Neuronal stem cell (in vitro differentiated cells): ENCODE measurements at regions not wholly inside any gene's neighbourhood (a gene's known extent, or its start where the extent isn't known, plus 50 kb on each side); places are given as distances from the start of the nearest gene placed in this dataset.
A peak's percentile ranks its signal among the peaks of the same experiment; 100 is the strongest.

Experiments
- DNase-seq: peaks from one replicate; pipeline ENCODE4 v3.0.0-alpha.2; 2013; ENCODE audit warnings: low spot score
- H2AFZ ChIP-seq: one replicate; pipeline ENCODE4 v1.6.1; 2013; ENCODE audit warnings: mild to moderate bottlenecking, low read length, inconsistent platforms
- H2AK5ac ChIP-seq: 2 replicates; pipeline ENCODE4 v1.6.1; 2013; ENCODE audit warnings: low read depth, mild to moderate bottlenecking, inconsistent platforms, low read length, moderate library complexity, mixed read lengths
- H2BK120ac ChIP-seq: 2 replicates; pipeline ENCODE4 v1.6.1; 2013; ENCODE audit warnings: low read depth, mild to moderate bottlenecking, inconsistent platforms, low read length, moderate library complexity, mixed read lengths
- H2BK12ac ChIP-seq: one replicate; pipeline ENCODE4 v1.6.1; 2013; ENCODE audit warnings: low read length, inconsistent platforms
- H2BK15ac ChIP-seq: 2 replicates; pipeline ENCODE4 v1.6.1; 2013; ENCODE audit warnings: mild to moderate bottlenecking, low read length, inconsistent platforms, mixed read lengths
- H2BK5ac ChIP-seq: one replicate; pipeline ENCODE4 v1.6.1; 2013; ENCODE audit warnings: inconsistent platforms, mild to moderate bottlenecking, low read length, moderate library complexity
- H3K14ac ChIP-seq: one replicate; pipeline ENCODE4 v1.6.1; 2013; ENCODE audit warnings: low read length, inconsistent platforms
- H3K18ac ChIP-seq: 2 replicates; pipeline ENCODE4 v1.6.1; 2013; ENCODE audit warnings: low read length, inconsistent platforms
- H3K23ac ChIP-seq: 2 replicates; pipeline ENCODE4 v1.6.1; 2013; ENCODE audit warnings: low read depth, mild to moderate bottlenecking, mixed read lengths, low read length, inconsistent platforms; ENCODE audit not compliant: poor library complexity
- H3K27ac ChIP-seq: replicated peaks from 3 replicates; pipeline ENCODE4 v1.5.1; 2013; ENCODE audit warnings: low read length, inconsistent platforms
- H3K27me3 ChIP-seq, 3 experiments: 2 replicates each; pipeline ENCODE4 v1.6.1; 2013; ENCODE audit warnings: low read length in 3 of 3, mild to moderate bottlenecking in 2 of 3, inconsistent platforms in 1 of 3, low read depth in 1 of 3, mixed read lengths in 1 of 3, moderate library complexity in 1 of 3; ENCODE audit not compliant: control insufficient read depth in 3 of 3, insufficient read depth in 3 of 3
- H3K36me3 ChIP-seq, 2 donors: replicated peaks in 1 of 2; 2 replicates each; pipeline ENCODE4 v1.6.1; 2013; ENCODE audit warnings: low read length in 2 of 2; ENCODE audit not compliant: control insufficient read depth in 2 of 2, insufficient read depth in 2 of 2
- H3K4ac ChIP-seq: 2 replicates; pipeline ENCODE4 v1.6.1; 2013; ENCODE audit warnings: inconsistent platforms, mild to moderate bottlenecking, low read length, moderate library complexity
- H3K4me1 ChIP-seq, 2 donors: 1 replicate in 1 of 2; 2 replicates in 1 of 2; pipeline ENCODE4 v1.6.1; 2013; ENCODE audit warnings: low read length in 2 of 2, low read depth in 1 of 2; ENCODE audit not compliant: control insufficient read depth in 2 of 2, insufficient read depth in 1 of 2
- H3K4me2 ChIP-seq: one replicate; pipeline ENCODE4 v1.6.1; 2013; ENCODE audit warnings: mild to moderate bottlenecking, low read length, inconsistent platforms; ENCODE audit not compliant: insufficient read depth, poor library complexity, severe bottlenecking
- H3K4me3 ChIP-seq, 2 donors: 2 replicates each; pipeline ENCODE4 v1.5.1; 2013; ENCODE audit warnings: low read length in 2 of 2, mild to moderate bottlenecking in 2 of 2, inconsistent platforms in 1 of 2, moderate library complexity in 1 of 2
- H3K79me1 ChIP-seq: one replicate; pipeline ENCODE4 v1.6.1; 2013; ENCODE audit warnings: low read depth, mild to moderate bottlenecking, inconsistent platforms, low read length, moderate library complexity
- H3K9ac ChIP-seq: one replicate; pipeline ENCODE4 v1.6.1; 2013; ENCODE audit warnings: mild to moderate bottlenecking, low read depth, low read length, inconsistent platforms; ENCODE audit not compliant: poor library complexity
- H3K9me3 ChIP-seq, 2 donors: replicated peaks in 1 of 2; 2 replicates each; pipeline versions ENCODE3 to v1.6.1; 2013; ENCODE audit warnings: low read length in 2 of 2, mild to moderate bottlenecking in 2 of 2, inconsistent platforms in 1 of 2, low read depth in 1 of 2, mixed read lengths in 1 of 2, moderate library complexity in 1 of 2; ENCODE audit not compliant: control insufficient read depth in 2 of 2, insufficient read depth in 1 of 2
- H4K8ac ChIP-seq: one replicate; pipeline ENCODE4 v1.6.1; 2013; ENCODE audit warnings: low read depth, mild to moderate bottlenecking, inconsistent platforms, low read length, moderate library complexity
- H4K91ac ChIP-seq: one replicate; pipeline ENCODE4 v1.6.1; 2013; ENCODE audit warnings: low read length, low read depth, mild to moderate bottlenecking, inconsistent platforms; ENCODE audit not compliant: poor library complexity
- WGBS, 2 donors: extraction: QIAGEN DNeasy Blood & Tissue Kit; methylation state at CpG; one replicate each; pipeline ENCODE4 v1.1.7; 2013; ENCODE audit warnings: missing lambda C conversion rate in 2 of 2, mixed read lengths in 1 of 2; ENCODE audit not compliant: insufficient read length in 2 of 2, insufficient replicate concordance in 1 of 2; ENCODE audit errors: extremely low coverage in 2 of 2; 5-methylcytosine and 5-hydroxymethylcytosine counted together

DNA sequence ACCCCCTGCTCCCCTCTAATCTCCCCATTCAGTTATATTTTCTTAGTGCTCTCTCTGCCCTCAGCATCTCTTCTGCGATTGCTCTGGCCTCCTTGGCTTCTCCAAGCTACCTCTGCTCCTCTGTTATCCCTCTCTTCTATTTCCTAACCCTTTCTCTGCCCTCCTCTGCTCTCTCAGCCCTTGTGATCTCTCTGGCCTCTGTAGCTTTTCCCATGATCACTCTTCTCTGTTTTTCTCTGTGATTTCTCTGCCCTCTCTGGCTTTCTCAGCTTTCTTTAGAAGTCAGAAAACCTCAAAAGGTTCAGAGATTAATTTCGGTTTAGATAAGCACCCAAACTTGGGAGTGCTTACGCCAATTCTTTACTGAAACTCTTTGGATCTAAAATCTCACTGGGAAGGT lies 795.0 kb downstream of the DIAPH3 start:
- Histone ChIP-seq H3K27me3 (no peaks in the 10 kb centered on the region), H2BK120ac (no peak overlapping the region)
- WGBS, 2 donors: no CpG with 5 or more reads among the region's 3 CpGs

DNA sequence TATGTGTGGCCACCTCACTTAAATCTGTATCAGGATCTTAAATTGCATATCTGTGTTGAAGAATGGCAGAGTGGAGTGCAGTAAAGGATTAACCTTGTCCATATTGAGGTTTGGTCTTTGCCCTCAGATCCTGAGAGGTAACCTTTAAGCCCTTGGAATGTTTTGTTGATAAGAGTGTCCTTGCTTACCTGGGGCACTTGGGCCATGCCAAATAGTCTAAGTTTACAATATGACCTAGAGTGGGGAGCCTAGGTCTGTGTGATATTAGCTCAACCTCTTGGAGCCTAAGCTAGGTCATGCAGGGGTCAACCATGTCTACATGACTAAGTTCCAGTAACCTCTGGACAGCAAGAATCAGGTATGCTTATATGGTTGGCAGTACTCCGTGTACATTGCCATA lies 792.5 kb downstream of the DIAPH3 start:
- no peak overlapping the region for H2BK12ac ChIP-seq
- no peak overlapping the region for H2BK120ac ChIP-seq
- H3K27me3 ChIP-seq: no peaks in the 10 kb centered on the region
- H2BK15ac ChIP-seq: no peak overlapping the region
- H3K14ac ChIP-seq: no peak overlapping the region
- no peak overlapping the region for H4K91ac ChIP-seq
- no peak overlapping the region for H3K18ac ChIP-seq
- DNase-seq: no peak
- H3K4me1 ChIP-seq: peaks cover 0 to 2% of the 10 kb centered on the region in 2 donors
- no peak overlapping the region for H3K27ac ChIP-seq
- H4K8ac ChIP-seq: no peak overlapping the region
- no peak overlapping the region for H3K4me3 ChIP-seq
- WGBS, 2 donors: no CpG with 5 or more reads among the region's 1 CpG
- no peak overlapping the region for H2BK5ac ChIP-seq
- no peaks in the 10 kb centered on the region for H3K9me3 ChIP-seq
- H3K4ac ChIP-seq: no peak overlapping the region
- H3K4me2 ChIP-seq: no peak overlapping the region
- H3K23ac ChIP-seq: no peak overlapping the region
- H3K36me3 ChIP-seq: no peaks in the 10 kb centered on the region
- no peak overlapping the region for H3K9ac ChIP-seq
- H2AK5ac ChIP-seq: no peak overlapping the region
- H2AFZ ChIP-seq: no peak overlapping the region
- no peaks in the 10 kb centered on the region for H3K79me1 ChIP-seq

More for the DNA sequence above, 795.0 kb downstream of the DIAPH3 start:
- no peak overlapping the region for H3K14ac ChIP-seq
- no peak overlapping the region for H3K18ac ChIP-seq
- DNase-seq: no peak
- H3K9ac ChIP-seq: no peak overlapping the region
- H2BK5ac ChIP-seq: no peak overlapping the region
- no peak overlapping the region for H3K27ac ChIP-seq
- H3K4me2 ChIP-seq: no peak overlapping the region
- no peaks in the 10 kb centered on the region for H3K79me1 ChIP-seq
- no peaks in the 10 kb centered on the region for H3K36me3 ChIP-seq
- H4K8ac ChIP-seq: no peak overlapping the region
- no peak overlapping the region for H3K23ac ChIP-seq
- H3K4me1 ChIP-seq: peaks cover 2% of the 10 kb centered on the region in 2 donors
- H2BK12ac ChIP-seq: no peak overlapping the region
- H3K4ac ChIP-seq: no peak overlapping the region
- no peak overlapping the region for H2AK5ac ChIP-seq
- H2BK15ac ChIP-seq: no peak overlapping the region
- H2AFZ ChIP-seq: peak overlapping the region; percentile 81
- H4K91ac ChIP-seq: no peak overlapping the region
- no peak overlapping the region for H3K4me3 ChIP-seq
- H3K9me3 ChIP-seq: no peaks in the 10 kb centered on the region

DNA sequence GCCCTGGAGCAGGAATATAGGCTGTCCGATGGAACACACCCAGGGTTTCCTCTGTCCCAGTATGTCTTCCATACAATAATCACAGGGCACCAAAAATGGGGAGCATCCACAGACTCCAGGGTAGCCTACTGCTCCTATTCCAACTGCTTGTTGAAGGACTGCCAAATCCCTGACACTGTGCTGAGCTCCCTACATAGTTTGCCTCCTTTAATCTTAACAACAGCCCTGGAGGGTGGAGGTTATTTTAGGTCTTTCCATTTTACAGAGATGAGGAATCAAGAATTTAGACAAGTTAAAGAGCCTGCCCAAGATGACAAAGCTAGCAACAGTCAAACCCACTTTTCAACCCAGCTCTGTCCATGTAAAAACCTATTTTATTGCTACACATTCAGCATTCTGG lies 790.4 kb downstream of the DIAPH3 start:
- WGBS, 2 donors: no CpG with 5 or more reads among the region's 1 CpG

DNA sequence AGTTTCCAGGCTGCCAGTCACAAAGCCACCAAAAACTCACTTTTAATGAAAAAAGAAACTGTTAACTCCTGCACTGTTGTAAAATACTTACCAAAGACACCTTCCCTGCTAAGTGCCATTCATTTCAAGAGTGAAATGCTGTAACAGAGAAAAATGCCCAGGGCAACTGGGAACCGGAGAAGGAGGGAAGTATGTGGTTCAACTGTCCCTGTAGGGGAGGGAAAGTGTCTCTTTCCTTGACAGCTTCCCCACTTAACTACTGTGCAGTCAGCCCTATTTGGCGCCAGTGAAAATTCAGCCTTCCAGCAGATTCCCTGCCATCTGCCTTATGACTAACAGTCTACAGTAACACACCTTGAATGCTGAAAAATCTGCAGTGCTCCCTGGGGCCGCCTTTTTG lies 789.0 kb downstream of the DIAPH3 start:
- no peaks in the 10 kb centered on the region for H3K9me3 ChIP-seq
- no peak overlapping the region for H3K4me3 ChIP-seq
- no peak overlapping the region for H2BK120ac ChIP-seq
- no peaks in the 10 kb centered on the region for H3K79me1 ChIP-seq
- no peaks in the 10 kb centered on the region for H3K36me3 ChIP-seq
- H3K4ac ChIP-seq: no peak overlapping the region
- H3K9ac ChIP-seq: no peak overlapping the region
- no peaks in the 10 kb centered on the region for H3K27me3 ChIP-seq
- no peak overlapping the region for H3K14ac ChIP-seq
- H4K8ac ChIP-seq: no peak overlapping the region
- no peak for DNase-seq
- no peak overlapping the region for H2BK5ac ChIP-seq
- H3K4me1 ChIP-seq: no peaks in the 10 kb centered on the region
- H2AFZ ChIP-seq: peak overlapping the region; percentile 68
- H4K91ac ChIP-seq: no peak overlapping the region
- H2BK15ac ChIP-seq: no peak overlapping the region
- no peak overlapping the region for H3K18ac ChIP-seq
- no peak overlapping the region for H2AK5ac ChIP-seq
- no peak overlapping the region for H3K27ac ChIP-seq
- H3K23ac ChIP-seq: no peak overlapping the region
- WGBS, 2 donors: no CpG with 5 or more reads among the region's 3 CpGs
- no peak overlapping the region for H2BK12ac ChIP-seq
- H3K4me2 ChIP-seq: no peak overlapping the region

More for the DNA sequence above, 790.4 kb downstream of the DIAPH3 start:
- Histone ChIP-seq H3K27me3 (no peaks in the 10 kb centered on the region), H4K91ac (no peak overlapping the region), H3K9ac (no peak overlapping the region), H3K4me2 (no peak overlapping the region), H2AK5ac (no peak overlapping the region), H2BK15ac (no peak overlapping the region), H3K79me1 (no peaks in the 10 kb centered on the region), H2BK120ac (no peak overlapping the region), H2BK12ac (no peak overlapping the region), H3K23ac (no peak overlapping the region), H4K8ac (no peak overlapping the region), H3K9me3 (no peaks in the 10 kb centered on the region), H3K27ac (no peak overlapping the region), H2AFZ (no peak overlapping the region), H2BK5ac (no peak overlapping the region), H3K36me3 (no peaks in the 10 kb centered on the region), H3K4ac (no peak overlapping the region), H3K4me1 (peaks cover 0 to 2% of the 10 kb centered on the region in 2 donors), H3K18ac (no peak overlapping the region), H3K14ac (no peak overlapping the region), H3K4me3 (no peak overlapping the region)
- no peak for DNase-seq
